Tibial nerve (tissue), 4 donors: ENCODE measurements at regions not wholly inside any gene's neighbourhood (a gene's known extent, or its start where the extent isn't known, plus 50 kb on each side); places are given as distances from the start of the nearest gene placed in this dataset.

ENCODE experiments used
- DNase-seq, 2 donors: peaks; one replicate each; pipeline ENCODE4 v3.0.0-alpha.2; 2019; ENCODE audit warnings: low spot score in 2 of 2
- H3K27ac ChIP-seq, 4 donors: fragments of 200-600 bp; sonication (generic) in 3 of 4; one replicate each; pipeline ENCODE4 v1.5.1; 2017 to 2019; ENCODE audit warnings: mild to moderate bottlenecking in 1 of 4
- H3K27me3 ChIP-seq, 2 donors: fragments of 200-600 bp; sonication (generic) in 1 of 2; one replicate each; pipeline versions ENCODE4 v1.5.1 to v1.6.0; 2017 to 2019
- H3K36me3 ChIP-seq, 3 donors: fragments of 200-600 bp; sonication (generic); one replicate each; pipeline ENCODE4 v1.5.1; 2018 to 2019
- H3K4me1 ChIP-seq, 4 donors: fragments of 200-600 bp; sonication (generic) in 3 of 4; one replicate each; pipeline ENCODE4 v1.5.1; 2017 to 2019
- H3K4me3 ChIP-seq, 4 donors: fragments of 200-600 bp; sonication (generic) in 3 of 4; one replicate each; pipeline ENCODE4 v1.5.1; 2017 to 2019; ENCODE audit warnings: mild to moderate bottlenecking in 1 of 4, moderate library complexity in 1 of 4
- H3K9me3 ChIP-seq, 4 donors: fragments of 200-600 bp; sonication (generic) in 3 of 4; one replicate each; pipeline ENCODE4 v1.5.1; 2017 to 2019
- CTCF ChIP-seq, 5 experiments: fragments of 200-600 bp in 3 of 5; fragments of 450-650 bp in 2 of 5; sonication (generic) in 3 of 5; IDR thresholded peaks; one replicate each; pipeline ENCODE4 v1.5.1; 2016 to 2019; ENCODE audit warnings: antibody characterized with exemption in 5 of 5, mild to moderate bottlenecking in 3 of 5, moderate library complexity in 2 of 5
- EP300 ChIP-seq, 2 donors: sonication (generic); formaldehyde crosslinking; IDR thresholded peaks; one replicate each; pipeline ENCODE4 v1.6.1; 2017; ENCODE audit warnings: antibody characterized with exemption in 2 of 2, mild to moderate bottlenecking in 1 of 2
- POLR2A ChIP-seq, 2 donors: fragments of 450-650 bp; IDR thresholded peaks; one replicate each; pipeline ENCODE4 v1.6.1; 2017; ENCODE audit warnings: antibody characterized with exemption in 2 of 2, mild to moderate bottlenecking in 2 of 2, moderate library complexity in 2 of 2
- WGBS, 2 donors: methylation state at CpG; one replicate each; pipeline ENCODE4 v1.1.5; 2018; 5-methylcytosine and 5-hydroxymethylcytosine counted together

GRCh38 chr5:124162767-124163532, 583.5 kb downstream of the ZNF608 start:
- 12 to 19% methylated on average over 8 of the region's 8 CpGs for WGBS, 2 donors
- Histone ChIP-seq H3K9me3 (no peaks in the 10 kb centered on the region), H3K4me3 (no peak overlapping the region), H3K4me1 (peaks cover 0 to 6% (median 3%) of the 10 kb centered on the region in 4 donors), H3K27ac (peak overlapping the region in 1 of 4 donors; percentile 25), H3K27me3 (no peaks in the 10 kb centered on the region), H3K36me3 (no peaks in the 10 kb centered on the region)
- DNase-seq = no peak
- TF ChIP-seq POLR2A (IDR thresholded peaks at IDR 0.05) (no peak), EP300 (IDR thresholded peaks at IDR 0.05) (no peak), CTCF (IDR thresholded peaks at IDR 0.05) (no peak)

GRCh38 chr5:124161266-124161665, 585.2 kb downstream of the ZNF608 start:
- TF ChIP-seq CTCF (IDR thresholded peaks at IDR 0.05) (no peak), POLR2A (IDR thresholded peaks at IDR 0.05) (no peak), EP300 (IDR thresholded peaks at IDR 0.05) (no peak)
- Histone ChIP-seq H3K4me1 (peaks cover 0 to 13% (median 3%) of the 10 kb centered on the region in 4 donors), H3K36me3 (no peaks in the 10 kb centered on the region), H3K4me3 (no peak overlapping the region), H3K27me3 (no peaks in the 10 kb centered on the region), H3K27ac (no peak overlapping the region), H3K9me3 (no peaks in the 10 kb centered on the region)
- DNase-seq = no peak
- 86 to 94% methylated on average over 5 of the region's 5 CpGs for WGBS, 2 donors

GRCh38 chr5:124160265-124160664, 586.2 kb downstream of the ZNF608 start:
- Histone ChIP-seq H3K27me3 (no peaks in the 10 kb centered on the region), H3K4me3 (no peak overlapping the region), H3K9me3 (peaks cover 0 to 8% (median 2%) of the 10 kb centered on the region in 4 donors), H3K27ac (no peak overlapping the region), H3K4me1 (peaks cover 0 to 13% (median 3%) of the 10 kb centered on the region in 4 donors), H3K36me3 (no peaks in the 10 kb centered on the region)
- TF ChIP-seq EP300 (IDR thresholded peaks at IDR 0.05) (no peak), CTCF (IDR thresholded peaks at IDR 0.05) (no peak), POLR2A (IDR thresholded peaks at IDR 0.05) (no peak)
- DNase-seq = no peak
- WGBS, 2 donors = 64 to 67% methylated on average over 2 of the region's 2 CpGs

GRCh38 chr5:124157320-124157719, 589.1 kb downstream of the ZNF608 start:
- 59 to 69% methylated on average over 2 of the region's 2 CpGs for WGBS, 2 donors
- Histone ChIP-seq H3K9me3 (peaks cover 0 to 27% (median 12%) of the 10 kb centered on the region in 4 donors), H3K27me3 (no peaks in the 10 kb centered on the region), H3K4me3 (no peak overlapping the region), H3K36me3 (no peaks in the 10 kb centered on the region), H3K27ac (no peak overlapping the region), H3K4me1 (peaks cover 0 to 7% (median 0%) of the 10 kb centered on the region in 4 donors)
- TF ChIP-seq CTCF (IDR thresholded peaks at IDR 0.05) (no peak), POLR2A (IDR thresholded peaks at IDR 0.05) (no peak), EP300 (IDR thresholded peaks at IDR 0.05) (no peak)
- no peak for DNase-seq

- H3K9me3 ChIP-seq = peaks cover 0 to 27% (median 12%) of the 10 kb centered on the region in 4 donors
- WGBS, 2 donors = 13 to 20% methylated on average over 4 of the region's 4 CpGs
- no peak overlapping the region for H3K27ac ChIP-seq
These were observed 589.9 kb downstream of the ZNF608 start for GRCh38 chr5:124156415-124156996.

More at GRCh38 chr5:124156415-124156996, 589.9 kb downstream of the ZNF608 start:
- no peak for TF ChIP-seq POLR2A (IDR thresholded peaks at IDR 0.05)
- no peak for TF ChIP-seq CTCF (IDR thresholded peaks at IDR 0.05)
- TF ChIP-seq EP300 (IDR thresholded peaks at IDR 0.05) = no peak
- no peak for DNase-seq
- Histone ChIP-seq H3K36me3 (no peaks in the 10 kb centered on the region), H3K4me3 (no peak overlapping the region), H3K4me1 (peaks cover 0 to 7% (median 0%) of the 10 kb centered on the region in 4 donors), H3K27me3 (no peaks in the 10 kb centered on the region)
